DMS 273 treated with DMSO at 0.1 percent for 48 hours (cell line): ENCODE measurements at regions not wholly inside any gene's neighbourhood (a gene's known extent, or its start where the extent isn't known, plus 50 kb on each side); places are given as distances from the start of the nearest gene placed in this dataset.
"Not testable (repeated sequence)": the region's sequence is repeated elsewhere in the genome, so short reads cannot be mapped to it uniquely, and the experiment has no call there.

Experiments used
- DNase-seq: peaks from one replicate; lab custom pipeline; 2025; lab: John Stamatoyannopoulos, UW

GRCh38 chr14:59058776-59059175 lies 129.7 kb upstream of the DAAM1 start:
- not testable (repeated sequence) for DNase-seq

- no peak for DNase-seq
Measured at GRCh38 chr14:59060841-59061240, 127.6 kb upstream of the DAAM1 start.

- no peak for DNase-seq
Measured at GRCh38 chr14:59061292-59061691, 127.2 kb upstream of the DAAM1 start.

- DNase-seq: no peak
Measured at GRCh38 chr14:59063259-59063658, 125.2 kb upstream of the DAAM1 start.

GRCh38 chr14:59067127-59067894 lies 121.2 kb upstream of the DAAM1 start:
- no peak for DNase-seq

GRCh38 chr14:59069163-59069854 lies 119.2 kb upstream of the DAAM1 start:
- no peak for DNase-seq

- DNase-seq: no peak
Measured at GRCh38 chr14:59075506-59075905, 113.0 kb upstream of the DAAM1 start.

GRCh38 chr14:59081720-59082119 lies 106.7 kb upstream of the DAAM1 start:
- DNase-seq: no peak

GRCh38 chr14:59085207-59085739 lies 103.2 kb upstream of the DAAM1 start:
- no peak for DNase-seq

GRCh38 chr14:59086241-59086882 lies 102.1 kb upstream of the DAAM1 start:
- DNase-seq: peak; percentile 48

GRCh38 chr14:59087240-59087639 lies 101.2 kb upstream of the DAAM1 start:
- no peak for DNase-seq

GRCh38 chr14:59087711-59088110 lies 100.8 kb upstream of the DAAM1 start:
- DNase-seq: no peak

GRCh38 chr14:59090572-59090971 lies 97.9 kb upstream of the DAAM1 start:
- no peak for DNase-seq

- peak; percentile 59 for DNase-seq
Measured at GRCh38 chr14:59091404-59091803, 97.1 kb upstream of the DAAM1 start.

- DNase-seq: peak; percentile 78
Measured at GRCh38 chr14:59091976-59092375, 96.5 kb upstream of the DAAM1 start.

GRCh38 chr14:59093902-59094301 lies 94.6 kb upstream of the DAAM1 start:
- DNase-seq: no peak

- no peak for DNase-seq
Measured at GRCh38 chr14:59096303-59096702, 92.2 kb upstream of the DAAM1 start.

- no peak for DNase-seq
Measured at GRCh38 chr14:59097681-59098080, 90.8 kb upstream of the DAAM1 start.

GRCh38 chr14:59098377-59098776 lies 90.1 kb upstream of the DAAM1 start:
- DNase-seq: no peak

GRCh38 chr14:59100205-59100604 lies 88.3 kb upstream of the DAAM1 start:
- no peak for DNase-seq

GRCh38 chr14:59101476-59101875 lies 87.0 kb upstream of the DAAM1 start:
- no peak for DNase-seq

- DNase-seq: no peak
Measured at GRCh38 chr14:59103396-59103795, 85.1 kb upstream of the DAAM1 start.

GRCh38 chr14:59107819-59108218 lies 80.6 kb upstream of the DAAM1 start:
- DNase-seq: no peak
